HEK293T (cell line): ENCODE measurements at regions not wholly inside any gene's neighbourhood (a gene's known extent, or its start where the extent isn't known, plus 50 kb on each side); places are given as distances from the start of the nearest gene placed in this dataset.

Source experiments
- BHLHE40 ChIP-seq: fragments of 450-650 bp; IDR thresholded peaks from 2 replicates; pipeline ENCODE4 v1.6.1; 2016; ENCODE audit warnings: mild to moderate bottlenecking, moderate library complexity, borderline replicate concordance
- FOXM1 ChIP-seq: fragments of 450-650 bp; IDR thresholded peaks from 2 replicates; pipeline ENCODE4 v1.6.1; 2017; ENCODE audit warnings: mild to moderate bottlenecking, borderline replicate concordance
- LEF1 ChIP-seq: fragments of 450-650 bp; IDR thresholded peaks from 2 replicates; pipeline ENCODE4 v1.6.1; 2017; ENCODE audit warnings: mild to moderate bottlenecking, borderline replicate concordance
- SUZ12 ChIP-seq: fragments of 450-650 bp; IDR thresholded peaks from 2 replicates; pipeline ENCODE4 v1.6.1; 2016; ENCODE audit warnings: mild to moderate bottlenecking
- ZNF384 ChIP-seq: fragments of 450-650 bp; IDR thresholded peaks from 2 replicates; pipeline ENCODE4 v1.6.1; 2016

DNA sequence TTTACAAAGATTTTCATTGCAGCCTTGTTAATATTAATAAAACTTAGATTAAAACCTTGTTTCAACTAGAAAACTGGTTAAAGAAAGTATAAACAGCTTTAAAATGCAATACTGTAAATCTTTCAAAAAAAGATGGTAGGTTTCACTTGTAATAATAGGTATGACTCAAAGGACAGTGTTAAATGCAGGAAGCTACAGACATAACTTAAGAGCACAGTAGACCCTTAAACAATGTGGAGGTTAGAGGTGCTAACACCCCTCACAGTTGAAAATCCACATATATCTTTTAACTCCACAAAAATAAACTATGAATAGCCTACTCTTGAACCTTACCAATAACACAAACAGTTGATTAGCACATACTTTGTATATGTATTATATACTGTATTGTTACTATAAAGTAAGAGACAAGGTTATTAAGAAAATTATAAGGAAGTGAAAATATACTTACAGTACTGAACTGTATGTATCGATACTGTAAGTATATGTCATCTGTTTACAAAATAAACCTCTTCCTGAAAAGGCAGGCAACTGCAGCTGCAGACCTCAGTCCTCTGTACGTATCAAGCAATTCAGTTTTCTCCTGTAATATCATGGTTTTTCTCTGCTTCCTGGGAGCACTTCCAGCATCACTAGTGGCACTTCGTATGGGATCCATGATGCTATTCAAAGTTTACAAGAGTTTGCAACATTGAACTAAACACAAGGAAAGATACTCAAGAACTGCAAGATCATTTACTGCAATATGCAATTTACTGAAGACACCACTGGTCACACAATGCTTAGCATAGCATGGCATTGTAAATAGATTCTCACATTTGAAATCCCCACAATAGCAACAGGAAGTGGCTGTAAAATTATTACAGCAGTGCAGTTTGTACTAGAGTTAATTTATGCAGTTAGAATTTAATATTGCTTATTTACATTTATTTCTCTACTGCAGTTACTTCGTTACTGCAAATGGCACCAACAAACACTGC is 610.5 kb upstream of the LRRTM4 start:
- no peak for TF ChIP-seq FOXM1
- no peak for TF ChIP-seq ZNF384
- TF ChIP-seq BHLHE40 = no peak
- TF ChIP-seq SUZ12 = no peak
- TF ChIP-seq LEF1 = no peak
